ENCODE measurements at regions not wholly inside any gene's neighbourhood (a gene's known extent, or its start where the extent isn't known, plus 50 kb on each side); places are given as distances from the start of the nearest gene placed in this dataset.

- Histone ChIP-seq H3K79me2 (ENCODE audit: control insufficient read depth, insufficient read depth, low read length) (no peaks in the 10 kb centered on the region), H3K9me3 (replicated peaks; ENCODE audit: control insufficient read depth, insufficient read depth, low read length) (no peaks in the 10 kb centered on the region), H3K9ac (replicated peaks; ENCODE audit: extremely low read depth, insufficient read depth, low read length) (no peak overlapping the region), H3K36me3 (ENCODE audit: control insufficient read depth in 2 of 2, extremely low read depth in 1 of 2, insufficient read depth in 2 of 2, low read length in 2 of 2) (no peaks in the 10 kb centered on the region), H3K9me1 (replicated peaks; ENCODE audit: control insufficient read depth, extremely low read depth, insufficient read depth, low read length) (no peaks in the 10 kb centered on the region), H3K27me3 (ENCODE audit: control insufficient read depth in 2 of 2, insufficient read depth in 2 of 2, low read length in 2 of 2) (no peaks in the 10 kb centered on the region), H3K4me3 (replicated peaks in 1 of 3; ENCODE audit: insufficient read depth in 1 of 3, low read depth in 1 of 3, low read length in 3 of 3) (no peak overlapping the region), H3K4me1 (ENCODE audit: control insufficient read depth, extremely low read depth, insufficient read depth, low read length) (no peaks in the 10 kb centered on the region), H4K20me1 (replicated peaks; ENCODE audit: control insufficient read depth, extremely low read depth, insufficient read depth, low read length) (no peaks in the 10 kb centered on the region), H3K4me2 (ENCODE audit: insufficient read depth, low read length) (no peak overlapping the region), H3K27ac (ENCODE audit: insufficient read depth, low read depth, low read length) (no peak overlapping the region), H2AFZ (ENCODE audit: low read depth, low read length) (no peak overlapping the region)
- TF ChIP-seq JUN (IDR thresholded peaks at IDR 0.05; ENCODE audit: borderline replicate concordance, insufficient read depth, insufficient read length, low read depth): no peak
- no peak for TF ChIP-seq GATA2 (IDR thresholded peaks at IDR 0.05; ENCODE audit: insufficient read depth, insufficient read length, low read depth, low read length)
- TF ChIP-seq, protein P1, sequence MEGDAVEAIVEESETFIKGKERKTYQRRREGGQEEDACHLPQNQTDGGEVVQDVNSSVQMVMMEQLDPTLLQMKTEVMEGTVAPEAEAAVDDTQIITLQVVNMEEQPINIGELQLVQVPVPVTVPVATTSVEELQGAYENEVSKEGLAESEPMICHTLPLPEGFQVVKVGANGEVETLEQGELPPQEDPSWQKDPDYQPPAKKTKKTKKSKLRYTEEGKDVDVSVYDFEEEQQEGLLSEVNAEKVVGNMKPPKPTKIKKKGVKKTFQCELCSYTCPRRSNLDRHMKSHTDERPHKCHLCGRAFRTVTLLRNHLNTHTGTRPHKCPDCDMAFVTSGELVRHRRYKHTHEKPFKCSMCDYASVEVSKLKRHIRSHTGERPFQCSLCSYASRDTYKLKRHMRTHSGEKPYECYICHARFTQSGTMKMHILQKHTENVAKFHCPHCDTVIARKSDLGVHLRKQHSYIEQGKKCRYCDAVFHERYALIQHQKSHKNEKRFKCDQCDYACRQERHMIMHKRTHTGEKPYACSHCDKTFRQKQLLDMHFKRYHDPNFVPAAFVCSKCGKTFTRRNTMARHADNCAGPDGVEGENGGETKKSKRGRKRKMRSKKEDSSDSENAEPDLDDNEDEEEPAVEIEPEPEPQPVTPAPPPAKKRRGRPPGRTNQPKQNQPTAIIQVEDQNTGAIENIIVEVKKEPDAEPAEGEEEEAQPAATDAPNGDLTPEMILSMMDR (IDR thresholded peaks at IDR 0.05; ENCODE audit: extremely low read depth in 1 of 2, insufficient read depth in 1 of 2, low read depth in 1 of 2, low read length in 2 of 2): no peak
- TF ChIP-seq POLR2A (IDR thresholded peaks at IDR 0.05; ENCODE audit: low read depth, low read length): no peak
- no peak for TF ChIP-seq MYC (IDR thresholded peaks at IDR 0.05; ENCODE audit: low read depth, low read length)
- no peak for TF ChIP-seq POLR2AphosphoS5 (IDR thresholded peaks at IDR 0.05; ENCODE audit: insufficient read depth, low read depth, low read length)
- TF ChIP-seq, protein P2, sequence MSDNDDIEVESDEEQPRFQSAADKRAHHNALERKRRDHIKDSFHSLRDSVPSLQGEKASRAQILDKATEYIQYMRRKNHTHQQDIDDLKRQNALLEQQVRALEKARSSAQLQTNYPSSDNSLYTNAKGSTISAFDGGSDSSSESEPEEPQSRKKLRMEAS (IDR thresholded peaks at IDR 0.05; ENCODE audit: insufficient read depth, insufficient read length): no peak
- TF ChIP-seq EZH2 (IDR thresholded peaks at IDR 0.05; ENCODE audit: borderline replicate concordance, low read depth, low read length, severe bottlenecking): no peak
- TF ChIP-seq FOS (IDR thresholded peaks at IDR 0.05; ENCODE audit: borderline replicate concordance, insufficient read depth, low read length): no peak
- no TSS peak for BruUV-seq (replicated peaks)
- FAIRE-seq (no peak), DNase-seq (ENCODE audit: low read depth, low spot score) (no peak)
- intact Hi-C loops (cut with micrococcal nuclease) (no loop called here), dilution Hi-C loops (cut with MboI; ENCODE audit: extremely low pct_ligation_motif_present, low sequenced_read_pairs) (no loop called here)
- POLR2A ChIA-PET: no interaction called here
- CTCF ChIA-PET: no interaction called here
These were observed 977.1 kb upstream of the PRKX start for GRCh38 chrX:4690521-4690920.
